GM23338 (cell line): ENCODE measurements at regions not wholly inside any gene's neighbourhood (a gene's known extent, or its start where the extent isn't known, plus 50 kb on each side); places are given as distances from the start of the nearest gene placed in this dataset.

Experiments used
- ATAC-seq: fragments of 200-7000 bp; cut with Tn5 transposase; 3 replicates; pipeline ENCODE4 v1.9.1; 2020
- DNase-seq: peaks from one replicate; pipeline ENCODE4 v3.0.0-alpha.2; 2015; ENCODE audit warnings: low spot score
- H2AFZ ChIP-seq: fragments of 200-600 bp; sonication (generic); 2 replicates; pipeline ENCODE4 v1.8.0; 2016; ENCODE audit warnings: antibody characterized with exemption, mild to moderate bottlenecking, moderate library complexity
- H3F3A ChIP-seq: fragments of 200-600 bp; sonication (generic); replicated peaks from 2 replicates; pipeline ENCODE4 v1.8.0; 2017; ENCODE audit warnings: antibody characterized with exemption, mixed run types, low read depth
- H3K27ac ChIP-seq: fragments of 200-600 bp; sonication (generic); 2 replicates; pipeline ENCODE4 v1.6.1; 2016; ENCODE audit warnings: low read depth
- H3K27me3 ChIP-seq: fragments of 200-600 bp; sonication (generic); 2 replicates; pipeline ENCODE4 v1.8.0; 2016; ENCODE audit warnings: mild to moderate bottlenecking, mixed run types, moderate library complexity; ENCODE audit not compliant: insufficient read depth
- H3K36me3 ChIP-seq: fragments of 200-600 bp; sonication (generic); 2 replicates; pipeline ENCODE4 v1.8.0; 2016; ENCODE audit warnings: mild to moderate bottlenecking; ENCODE audit not compliant: insufficient read depth
- H3K4me1 ChIP-seq: fragments of 200-600 bp; sonication (generic); 2 replicates; pipeline ENCODE4 v1.8.0; 2016; ENCODE audit warnings: mild to moderate bottlenecking, moderate library complexity; ENCODE audit not compliant: insufficient read depth
- H3K4me2 ChIP-seq: fragments of 200-600 bp; sonication (generic); 2 replicates; pipeline ENCODE4 v1.7.1; 2017; ENCODE audit warnings: mixed run types
- H3K4me3 ChIP-seq: fragments of 200-600 bp; sonication (generic); 2 replicates; pipeline ENCODE4 v1.6.1; 2016; ENCODE audit warnings: mixed run types
- H3K79me2 ChIP-seq: fragments of 200-600 bp; sonication (generic); replicated peaks from 2 replicates; pipeline ENCODE4 v1.8.0; 2017; ENCODE audit warnings: mild to moderate bottlenecking; ENCODE audit not compliant: insufficient read depth
- H3K9me2 ChIP-seq: fragments of 200-600 bp; sonication (generic); 2 replicates; pipeline ENCODE4 v1.8.0; 2017; ENCODE audit not compliant: insufficient read depth
- H4K20me1 ChIP-seq: fragments of 200-600 bp; sonication (generic); replicated peaks from 2 replicates; pipeline ENCODE4 v1.8.0; 2017; ENCODE audit warnings: mild to moderate bottlenecking; ENCODE audit not compliant: insufficient read depth
- H3K27ac Mint-ChIP-seq: 2 replicates; pipeline ENCODE4 v1.8.0; 2020; ENCODE audit warnings: inconsistent platforms, mild to moderate bottlenecking, moderate library complexity, mixed read lengths
- H3K27me3 Mint-ChIP-seq: 3 replicates; pipeline ENCODE4 v1.8.0; 2022; ENCODE audit warnings: low read depth, mild to moderate bottlenecking, moderate library complexity, mixed read lengths, inconsistent platforms; ENCODE audit not compliant: insufficient read depth, poor library complexity
- H3K36me3 Mint-ChIP-seq: 3 replicates; pipeline ENCODE4 v1.8.0; 2021; ENCODE audit warnings: low read depth, mild to moderate bottlenecking, inconsistent platforms, moderate library complexity, mixed read lengths
- H3K4me1 Mint-ChIP-seq: 3 replicates; pipeline ENCODE4 v1.8.0; 2020; ENCODE audit warnings: mild to moderate bottlenecking, inconsistent platforms, mixed read lengths
- H3K4me3 Mint-ChIP-seq: 3 replicates; pipeline ENCODE4 v1.8.0; 2021; ENCODE audit warnings: moderate library complexity, mild to moderate bottlenecking, inconsistent platforms, mixed read lengths
- H3K9me3 Mint-ChIP-seq: 3 replicates; pipeline ENCODE4 v1.8.0; 2020; ENCODE audit warnings: moderate library complexity, mild to moderate bottlenecking, inconsistent platforms, mixed read lengths
- CREB1 ChIP-seq: fragments of 250-450 bp; sonication (Bioruptor Pico); IDR thresholded peaks from 2 replicates; pipeline ENCODE4 v1.5.0; 2020; ENCODE audit warnings: low read depth, mild to moderate bottlenecking, moderate library complexity
- ETS1 ChIP-seq: IDR thresholded peaks from 2 replicates; pipeline ENCODE4 v1.6.1; 2016; ENCODE audit warnings: antibody characterized with exemption
- EZH2phosphoT487 ChIP-seq: fragments of 200-600 bp; sonication (generic); IDR thresholded peaks from one replicate; pipeline ENCODE4 v1.8.1; 2018; ENCODE audit warnings: antibody characterized with exemption; ENCODE audit not compliant: unreplicated experiment
- NANOG ChIP-seq: IDR thresholded peaks from 2 replicates; pipeline ENCODE4 v1.6.1; 2016; ENCODE audit warnings: antibody characterized with exemption, borderline replicate concordance
- REST ChIP-seq: IDR thresholded peaks from one replicate; pipeline ENCODE4 v1.6.1; 2018; ENCODE audit warnings: antibody characterized with exemption; ENCODE audit not compliant: unreplicated experiment
- STAT1 ChIP-seq: IDR thresholded peaks from one replicate; pipeline ENCODE4 v1.6.1; 2016; ENCODE audit warnings: antibody characterized with exemption; ENCODE audit not compliant: unreplicated experiment
- ZNF114 ChIP-seq: fragments of 250-450 bp; sonication (Bioruptor Pico); IDR thresholded peaks from 2 replicates; pipeline ENCODE4 v1.5.0; 2020; ENCODE audit warnings: mild to moderate bottlenecking, moderate library complexity
- ZNF331 ChIP-seq: fragments of 250-450 bp; sonication (Bioruptor Pico); IDR thresholded peaks from 2 replicates; pipeline ENCODE4 v1.5.0; 2020; ENCODE audit warnings: low read depth, mild to moderate bottlenecking, moderate library complexity
- ZNF462 ChIP-seq: fragments of 250-450 bp; sonication (Bioruptor Pico); IDR thresholded peaks from 2 replicates; pipeline ENCODE4 v1.5.0; 2020; ENCODE audit warnings: mild to moderate bottlenecking, moderate library complexity

GRCh38 chr4:79827283-79827682 is 245.7 kb downstream of the ANTXR2 start (continued):
- no peak for TF ChIP-seq ZNF462 (CRISPR knock-in tag)
- no peak for TF ChIP-seq REST
- TF ChIP-seq CREB1, result no peak
- TF ChIP-seq ZNF114 (CRISPR knock-in tag), result no peak

GRCh38 chr4:79823148-79823763 is 249.8 kb downstream of the ANTXR2 start:
- Histone ChIP-seq H3K27ac (no peak overlapping the region), H3F3A (no peaks in the 10 kb centered on the region), H3K9me2 (peaks cover 4% of the 10 kb centered on the region), H3K79me2 (no peaks in the 10 kb centered on the region), H3K4me1 (no peaks in the 10 kb centered on the region), H3K4me3 (no peak overlapping the region), H2AFZ (no peak overlapping the region), H4K20me1 (no peaks in the 10 kb centered on the region), H3K27me3 (no peaks in the 10 kb centered on the region), H3K4me2 (no peak overlapping the region), H3K36me3 (no peaks in the 10 kb centered on the region)
- DNase-seq (no peak), ATAC-seq (no peak)
- Mint-ChIP-seq H3K9me3 (peaks cover 4% of the 10 kb centered on the region; the same call in 2 of the 3 replicates), H3K27me3 (no peaks in the 10 kb centered on the region), H3K27ac (no peak overlapping the region), H3K4me1 (peaks cover 16% of the 10 kb centered on the region), H3K4me3 (no peak overlapping the region), H3K36me3 (peaks cover 8% of the 10 kb centered on the region; the same call in 2 of the 3 replicates)
- TF ChIP-seq NANOG, result no peak
- TF ChIP-seq CREB1, result no peak
- no peak for TF ChIP-seq ETS1
- TF ChIP-seq STAT1, result no peak
- no peak for TF ChIP-seq ZNF331 (CRISPR knock-in tag)
- TF ChIP-seq EZH2phosphoT487, result no peak
